C4-2B (cell line): ENCODE measurements at regions not wholly inside any gene's neighbourhood (a gene's known extent, or its start where the extent isn't known, plus 50 kb on each side); places are given as distances from the start of the nearest gene placed in this dataset.

Experiments used
- ZFX ChIP-seq: fragments of 450-650 bp; IDR thresholded peaks from 2 replicates; pipeline ENCODE4 v1.6.1; 2017
- TF ChIP-seq, protein P1 (sequence below): fragments of 450-650 bp; conservative IDR thresholded peaks from 2 replicates; pipeline ENCODE4 v1.5.1; 2017; ENCODE audit warnings: mild to moderate bottlenecking

- TF ChIP-seq, protein P1, sequence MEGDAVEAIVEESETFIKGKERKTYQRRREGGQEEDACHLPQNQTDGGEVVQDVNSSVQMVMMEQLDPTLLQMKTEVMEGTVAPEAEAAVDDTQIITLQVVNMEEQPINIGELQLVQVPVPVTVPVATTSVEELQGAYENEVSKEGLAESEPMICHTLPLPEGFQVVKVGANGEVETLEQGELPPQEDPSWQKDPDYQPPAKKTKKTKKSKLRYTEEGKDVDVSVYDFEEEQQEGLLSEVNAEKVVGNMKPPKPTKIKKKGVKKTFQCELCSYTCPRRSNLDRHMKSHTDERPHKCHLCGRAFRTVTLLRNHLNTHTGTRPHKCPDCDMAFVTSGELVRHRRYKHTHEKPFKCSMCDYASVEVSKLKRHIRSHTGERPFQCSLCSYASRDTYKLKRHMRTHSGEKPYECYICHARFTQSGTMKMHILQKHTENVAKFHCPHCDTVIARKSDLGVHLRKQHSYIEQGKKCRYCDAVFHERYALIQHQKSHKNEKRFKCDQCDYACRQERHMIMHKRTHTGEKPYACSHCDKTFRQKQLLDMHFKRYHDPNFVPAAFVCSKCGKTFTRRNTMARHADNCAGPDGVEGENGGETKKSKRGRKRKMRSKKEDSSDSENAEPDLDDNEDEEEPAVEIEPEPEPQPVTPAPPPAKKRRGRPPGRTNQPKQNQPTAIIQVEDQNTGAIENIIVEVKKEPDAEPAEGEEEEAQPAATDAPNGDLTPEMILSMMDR, result no peak
- no peak for TF ChIP-seq ZFX
These were observed 73.8 kb upstream of the MANEA start for GRCh38 chr6:95503568-95503967.
